IPS-20b (cell line): ENCODE measurements at regions not wholly inside any gene's neighbourhood (a gene's known extent, or its start where the extent isn't known, plus 50 kb on each side); places are given as distances from the start of the nearest gene placed in this dataset.

Experiments
- H3K27ac ChIP-seq: one replicate; pipeline ENCODE4 v1.5.1; 2013; ENCODE audit warnings: low read length
- H3K27me3 ChIP-seq: 2 replicates; pipeline ENCODE4 v1.6.1; 2013; ENCODE audit warnings: mild to moderate bottlenecking, low read length, inconsistent platforms; ENCODE audit not compliant: insufficient read depth
- H3K36me3 ChIP-seq: 2 replicates; pipeline ENCODE4 v1.6.1; 2013; ENCODE audit warnings: low read depth, mild to moderate bottlenecking, inconsistent platforms, low read length, moderate library complexity; ENCODE audit not compliant: insufficient read depth
- H3K4me1 ChIP-seq: 2 replicates; pipeline ENCODE4 v1.6.1; 2013; ENCODE audit warnings: mild to moderate bottlenecking, control low read depth, inconsistent platforms, low read length, moderate library complexity; ENCODE audit not compliant: insufficient read depth
- H3K4me3 ChIP-seq: 2 replicates; pipeline ENCODE4 v1.5.1; 2013; ENCODE audit warnings: mild to moderate bottlenecking, low read length, inconsistent platforms
- H3K9ac ChIP-seq: 2 replicates; pipeline ENCODE4 v1.6.1; 2013; ENCODE audit warnings: low read depth, mild to moderate bottlenecking, inconsistent platforms, low read length, moderate library complexity
- H3K9me3 ChIP-seq: 2 replicates; pipeline ENCODE4 v1.6.1; 2013; ENCODE audit warnings: mild to moderate bottlenecking, low read depth, low read length, inconsistent platforms; ENCODE audit not compliant: insufficient read depth

DNA sequence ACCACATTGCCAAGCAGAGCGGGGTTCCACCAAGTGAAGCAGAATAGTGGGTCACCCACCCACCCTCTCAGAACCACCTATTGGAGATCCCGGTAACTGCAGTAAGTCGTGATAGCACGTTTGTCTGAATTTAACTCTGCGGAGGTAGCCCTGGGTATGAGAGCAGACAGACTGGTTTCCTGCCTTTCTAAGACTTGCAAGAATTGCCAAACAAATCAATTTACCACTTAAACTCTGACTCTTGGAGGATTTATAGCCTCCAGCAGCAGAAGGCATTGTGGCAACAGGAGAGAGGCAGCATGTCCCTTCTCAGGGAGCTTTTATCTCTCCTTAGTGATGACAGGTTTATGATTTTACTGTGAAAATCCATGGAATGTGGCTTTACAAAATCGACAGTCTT lies 287.9 kb upstream of the FMN2 start:
- Histone ChIP-seq H3K36me3 (no peaks in the 10 kb centered on the region), H3K4me3 (no peak overlapping the region), H3K4me1 (peaks cover 14% of the 10 kb centered on the region; the same call in 1 of the 2 replicates), H3K9me3 (no peaks in the 10 kb centered on the region), H3K27me3 (no peaks in the 10 kb centered on the region), H3K9ac (no peak overlapping the region), H3K27ac (no peak overlapping the region)

DNA sequence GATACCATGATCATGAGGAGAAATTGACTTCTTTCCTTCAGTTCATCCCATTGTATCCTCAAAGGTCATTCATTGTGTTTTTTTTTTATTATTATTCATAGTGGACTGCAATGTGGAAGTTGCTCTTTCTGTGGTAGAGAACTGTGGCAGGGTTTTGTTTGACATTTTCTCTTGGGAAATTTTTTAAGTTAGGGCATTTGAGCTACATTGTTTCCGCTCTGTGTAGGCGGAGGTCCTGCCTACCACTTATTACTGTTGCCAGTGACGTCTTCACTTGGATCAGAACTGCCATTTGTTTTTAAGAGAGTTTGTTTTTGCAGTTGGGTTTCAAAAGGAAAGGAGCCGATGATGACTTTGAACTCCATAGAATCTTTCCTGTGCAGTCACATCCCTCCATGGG lies 287.4 kb upstream of the FMN2 start:
- Histone ChIP-seq H3K4me1 (peaks cover 14% of the 10 kb centered on the region; the same call in 1 of the 2 replicates), H3K9ac (no peak overlapping the region), H3K9me3 (no peaks in the 10 kb centered on the region), H3K27ac (no peak overlapping the region), H3K27me3 (no peaks in the 10 kb centered on the region), H3K4me3 (no peak overlapping the region), H3K36me3 (no peaks in the 10 kb centered on the region)

DNA sequence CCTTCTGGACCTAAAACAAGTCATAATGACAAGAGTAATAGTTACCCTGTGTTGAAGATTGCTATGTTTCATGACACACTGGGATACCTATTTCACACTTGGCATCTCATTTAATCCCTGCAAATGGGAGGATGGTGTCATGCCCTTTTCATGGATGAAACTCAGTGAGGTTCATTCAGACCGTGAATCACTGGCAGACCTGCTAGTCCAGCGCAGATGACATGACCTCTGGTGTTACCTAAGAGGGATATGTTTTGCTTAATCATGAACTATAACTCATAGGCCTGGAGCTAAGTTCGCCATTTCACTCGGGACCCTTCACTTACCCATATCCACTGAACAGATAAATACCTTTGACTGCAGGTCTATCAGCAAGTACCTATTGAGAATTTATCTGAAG lies 286.6 kb upstream of the FMN2 start:
- H3K9ac ChIP-seq: no peak overlapping the region
- no peaks in the 10 kb centered on the region for H3K36me3 ChIP-seq
- H3K9me3 ChIP-seq: no peaks in the 10 kb centered on the region
- no peaks in the 10 kb centered on the region for H3K27me3 ChIP-seq
- H3K4me1 ChIP-seq: peaks cover 17% of the 10 kb centered on the region; the same call in 1 of the 2 replicates
- H3K27ac ChIP-seq: no peak overlapping the region
- no peak overlapping the region for H3K4me3 ChIP-seq

DNA sequence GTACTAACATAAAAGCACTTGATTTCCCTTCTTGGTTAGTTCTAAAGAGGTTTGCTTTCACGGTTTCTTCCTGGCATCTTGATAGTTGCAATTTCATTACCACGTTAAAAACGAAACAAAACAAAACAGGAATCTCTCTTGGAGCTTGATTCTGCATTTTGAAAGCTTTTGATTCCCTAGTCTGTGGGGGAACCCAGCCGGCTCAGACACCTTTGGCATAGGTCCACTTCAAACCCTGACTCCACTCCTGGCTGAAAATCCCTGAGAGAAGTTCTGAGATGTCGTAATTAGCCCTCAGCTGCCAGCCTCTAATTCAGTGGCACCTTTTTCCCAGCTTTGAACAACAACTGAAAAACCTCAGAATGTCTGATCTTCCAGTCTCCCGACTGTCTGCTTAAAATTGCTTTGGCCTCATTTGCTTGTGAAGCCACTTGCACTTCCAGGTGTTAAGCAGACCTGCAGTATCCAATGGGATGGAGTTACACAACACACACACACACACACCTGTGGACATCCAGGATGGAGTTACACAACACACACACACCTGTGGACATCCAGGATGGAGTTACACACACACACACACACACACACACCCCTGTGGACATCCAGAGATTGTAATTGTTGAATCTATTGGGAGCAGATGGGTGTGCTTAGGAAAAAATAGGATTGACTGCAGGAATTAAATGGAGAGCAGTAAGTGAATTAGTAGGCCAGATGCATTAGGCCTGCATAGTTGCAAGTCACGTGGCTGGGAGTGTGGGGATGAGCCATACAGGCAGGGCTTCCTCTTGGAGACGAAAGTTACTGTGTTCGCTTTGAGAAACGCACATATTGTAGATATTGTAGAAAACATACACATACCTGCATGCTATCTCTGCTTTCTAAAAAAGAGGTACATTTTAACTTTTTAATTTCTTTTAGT lies 285.6 kb upstream of the FMN2 start:
- Histone ChIP-seq H3K4me1 (peaks cover 27% of the 10 kb centered on the region), H3K4me3 (no peak overlapping the region), H3K27ac (no peak overlapping the region), H3K36me3 (no peaks in the 10 kb centered on the region), H3K27me3 (no peaks in the 10 kb centered on the region), H3K9ac (no peak overlapping the region), H3K9me3 (no peaks in the 10 kb centered on the region)

DNA sequence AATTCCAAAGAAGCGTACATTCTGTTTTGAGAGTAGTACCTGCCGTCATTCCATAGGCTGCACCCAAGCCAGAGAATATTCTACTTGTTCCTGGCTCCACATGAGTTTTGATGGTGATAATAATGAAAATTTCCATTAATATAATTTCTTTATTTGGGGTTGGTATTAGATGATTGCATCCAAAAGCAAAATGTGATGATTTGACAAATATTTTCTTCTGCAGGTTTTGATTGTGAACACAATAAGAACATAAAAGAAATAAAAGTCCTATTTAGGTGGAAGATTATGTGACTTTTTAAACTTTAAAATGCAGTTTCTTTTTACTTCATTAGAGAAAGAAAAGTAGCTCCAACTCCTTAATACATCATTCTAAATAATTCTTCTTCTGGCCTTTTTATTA lies 284.8 kb upstream of the FMN2 start:
- H3K27ac ChIP-seq: no peak overlapping the region
- no peaks in the 10 kb centered on the region for H3K27me3 ChIP-seq
- no peak overlapping the region for H3K9ac ChIP-seq
- no peak overlapping the region for H3K4me3 ChIP-seq
- H3K36me3 ChIP-seq: no peaks in the 10 kb centered on the region
- peaks cover 35% of the 10 kb centered on the region for H3K4me1 ChIP-seq
- H3K9me3 ChIP-seq: no peaks in the 10 kb centered on the region

DNA sequence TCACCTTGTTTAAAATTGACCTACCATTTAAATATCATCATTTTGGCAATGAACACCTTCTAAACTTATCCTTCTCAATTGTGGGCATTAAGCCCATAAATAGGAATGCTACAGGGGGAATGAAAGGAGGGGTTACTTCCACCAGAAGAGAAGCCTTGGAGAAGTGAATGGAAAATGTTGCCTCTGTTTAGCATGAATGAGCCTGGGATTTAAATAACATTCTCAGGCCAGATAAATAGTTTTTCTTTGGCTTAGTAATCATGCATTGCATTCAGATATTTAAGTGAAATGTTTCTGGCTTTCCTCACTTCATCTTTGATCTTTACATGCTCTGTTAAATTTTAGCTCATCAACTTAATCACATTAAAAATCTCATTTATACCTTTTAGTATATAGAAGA lies 284.3 kb upstream of the FMN2 start:
- no peaks in the 10 kb centered on the region for H3K9me3 ChIP-seq
- no peak overlapping the region for H3K27ac ChIP-seq
- no peaks in the 10 kb centered on the region for H3K36me3 ChIP-seq
- H3K4me1 ChIP-seq: peaks cover 36% of the 10 kb centered on the region
- no peak overlapping the region for H3K9ac ChIP-seq
- no peak overlapping the region for H3K4me3 ChIP-seq
- no peaks in the 10 kb centered on the region for H3K27me3 ChIP-seq

DNA sequence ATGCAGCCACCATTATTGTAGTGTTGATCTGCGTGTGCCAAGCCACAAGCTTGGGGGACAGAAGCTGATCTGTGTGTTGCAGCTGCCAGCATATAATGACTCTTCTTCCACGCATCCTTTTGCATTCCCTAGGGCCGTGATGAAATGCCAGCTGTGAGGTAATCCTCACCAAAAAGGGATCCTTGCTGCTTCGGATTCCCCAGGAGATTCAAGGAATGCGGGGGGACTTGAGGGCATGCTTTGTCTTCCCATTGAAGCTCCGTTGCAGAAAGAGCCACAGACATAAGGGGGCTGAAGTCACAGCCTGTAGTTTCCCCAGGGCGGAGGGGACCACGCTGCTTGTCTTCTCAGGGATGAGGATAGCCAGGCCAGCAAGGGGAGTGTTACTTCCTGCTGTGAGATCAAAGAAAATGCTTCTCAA lies 281.6 kb upstream of the FMN2 start:
- no peaks in the 10 kb centered on the region for H3K27me3 ChIP-seq
- no peak overlapping the region for H3K4me3 ChIP-seq
- peaks cover 44% of the 10 kb centered on the region for H3K4me1 ChIP-seq
- no peaks in the 10 kb centered on the region for H3K9me3 ChIP-seq
- no peaks in the 10 kb centered on the region for H3K36me3 ChIP-seq
- H3K9ac ChIP-seq: no peak overlapping the region; the same call in 1 of the 2 replicates
- no peak overlapping the region for H3K27ac ChIP-seq

DNA sequence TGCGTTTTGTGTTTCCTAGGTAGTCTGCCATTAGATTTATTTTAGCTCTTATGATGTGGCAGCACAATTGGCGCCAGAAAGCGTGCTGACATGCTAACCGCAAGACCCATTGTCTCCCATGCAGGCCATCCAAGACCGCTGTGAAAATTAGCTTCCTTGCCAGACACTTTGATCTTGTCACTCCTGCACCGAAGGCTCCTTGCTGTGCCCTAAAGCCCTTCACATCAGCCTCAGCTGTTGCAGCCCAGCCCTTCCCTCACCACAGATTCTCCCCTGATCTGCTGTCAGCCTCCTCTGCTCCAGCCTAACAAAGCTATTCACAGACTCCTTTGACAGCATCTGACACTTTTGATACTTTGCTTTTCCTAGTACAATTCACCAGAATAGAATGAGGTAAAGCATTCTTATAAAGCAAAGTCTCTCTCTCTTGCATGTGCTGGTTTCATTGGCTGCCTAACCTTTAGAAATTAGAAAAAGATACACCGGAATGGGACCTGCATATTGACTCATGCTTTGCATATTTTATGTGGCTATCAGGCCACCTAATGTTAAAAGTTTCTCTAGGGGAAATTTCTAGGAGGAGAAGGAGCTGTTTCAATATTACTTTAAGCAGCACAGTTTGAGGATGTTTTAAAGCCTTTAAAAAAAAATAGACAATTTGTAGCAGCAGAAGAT lies 280.3 kb upstream of the FMN2 start:
- Histone ChIP-seq H3K4me3 (no peak overlapping the region), H3K9ac (peak overlapping the region; percentile 11; the same call in 1 of the 2 replicates), H3K4me1 (peaks cover 49% of the 10 kb centered on the region), H3K36me3 (no peaks in the 10 kb centered on the region), H3K27ac (no peak overlapping the region), H3K27me3 (no peaks in the 10 kb centered on the region), H3K9me3 (no peaks in the 10 kb centered on the region)

DNA sequence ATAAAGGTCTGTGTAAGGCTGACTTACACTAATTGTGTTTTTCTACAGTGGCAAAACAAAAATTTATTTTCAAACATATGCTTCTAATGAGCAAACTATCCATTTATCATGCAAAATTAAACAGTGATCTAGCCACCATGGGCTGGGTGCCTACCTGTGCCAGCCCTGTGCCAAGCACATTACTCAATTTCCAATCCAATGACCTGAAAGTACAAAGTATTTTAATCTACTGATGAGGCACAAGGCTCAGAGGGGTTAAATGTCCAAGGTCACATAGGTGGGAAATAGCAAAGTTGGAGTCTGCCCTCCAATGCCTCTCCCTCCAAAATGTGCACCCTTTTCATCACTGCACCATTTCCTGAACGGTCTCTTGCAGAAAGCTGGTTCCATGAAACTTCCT lies 279.1 kb upstream of the FMN2 start:
- no peak overlapping the region for H3K4me3 ChIP-seq
- no peaks in the 10 kb centered on the region for H3K36me3 ChIP-seq
- H3K4me1 ChIP-seq: peaks cover 47% of the 10 kb centered on the region
- no peak overlapping the region for H3K27ac ChIP-seq
- H3K9ac ChIP-seq: no peak overlapping the region
- no peaks in the 10 kb centered on the region for H3K27me3 ChIP-seq
- H3K9me3 ChIP-seq: no peaks in the 10 kb centered on the region

DNA sequence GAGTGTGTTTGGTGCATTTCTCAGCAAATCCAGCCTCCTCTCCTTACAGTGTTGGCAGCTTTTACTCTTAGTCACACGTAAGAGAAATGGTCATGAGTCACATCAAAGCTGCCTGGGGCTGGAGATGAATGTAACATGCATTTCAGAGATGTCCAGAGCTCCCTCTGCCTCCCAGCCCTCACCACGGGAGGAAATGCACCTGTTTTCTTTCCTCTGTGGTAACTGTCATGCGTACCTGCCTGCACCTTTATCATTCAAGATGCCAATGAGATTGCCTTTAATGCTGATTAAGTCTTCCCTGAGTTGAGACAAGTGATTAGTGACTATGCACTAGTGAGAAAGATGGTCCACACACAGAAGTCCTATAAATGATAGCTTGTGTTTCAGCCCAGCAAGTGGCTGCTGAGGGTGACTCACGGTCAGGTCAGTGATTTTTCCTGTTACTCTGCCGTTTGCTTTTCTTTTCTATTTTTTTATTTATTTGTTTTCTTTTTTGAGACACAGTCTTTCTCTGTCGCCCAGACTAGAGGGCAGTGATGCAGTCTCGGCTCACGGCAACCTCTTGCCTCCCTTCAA lies 277.3 kb upstream of the FMN2 start:
- H3K27ac ChIP-seq: no peak overlapping the region

DNA sequence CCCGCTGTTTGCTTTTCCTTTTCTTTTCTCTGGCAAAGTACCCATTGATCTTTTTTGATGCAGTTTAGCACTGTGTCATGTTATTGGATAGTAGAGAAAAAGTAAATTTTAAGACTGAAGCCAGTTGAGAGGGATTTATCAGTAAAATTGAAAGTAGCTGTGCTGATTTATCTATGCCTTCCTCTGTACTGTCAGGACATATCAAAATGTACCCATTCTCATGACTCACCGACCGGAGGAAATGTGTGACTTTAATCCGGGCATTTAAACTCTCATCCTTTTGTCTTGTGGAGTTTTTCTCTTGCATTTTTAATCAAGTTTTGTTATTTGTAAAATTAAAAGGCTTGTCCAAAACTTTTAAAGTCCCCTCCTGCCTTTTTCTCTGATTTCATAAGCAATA lies 276.6 kb upstream of the FMN2 start:
- Histone ChIP-seq H3K4me1 (peaks cover 37% of the 10 kb centered on the region), H3K36me3 (no peaks in the 10 kb centered on the region), H3K4me3 (no peak overlapping the region), H3K9ac (no peak overlapping the region), H3K9me3 (no peaks in the 10 kb centered on the region), H3K27me3 (no peaks in the 10 kb centered on the region), H3K27ac (no peak overlapping the region)

More for the DNA sequence above, 277.3 kb upstream of the FMN2 start:
- Histone ChIP-seq H3K9ac (no peak overlapping the region), H3K36me3 (no peaks in the 10 kb centered on the region), H3K9me3 (no peaks in the 10 kb centered on the region), H3K27me3 (no peaks in the 10 kb centered on the region), H3K4me1 (peaks cover 40% of the 10 kb centered on the region), H3K4me3 (peak overlapping the region; percentile 5; the same call in 1 of the 2 replicates)
